ENCODE measurements at regions not wholly inside any gene's neighbourhood (a gene's known extent, or its start where the extent isn't known, plus 50 kb on each side); places are given as distances from the start of the nearest gene placed in this dataset.

DNA sequence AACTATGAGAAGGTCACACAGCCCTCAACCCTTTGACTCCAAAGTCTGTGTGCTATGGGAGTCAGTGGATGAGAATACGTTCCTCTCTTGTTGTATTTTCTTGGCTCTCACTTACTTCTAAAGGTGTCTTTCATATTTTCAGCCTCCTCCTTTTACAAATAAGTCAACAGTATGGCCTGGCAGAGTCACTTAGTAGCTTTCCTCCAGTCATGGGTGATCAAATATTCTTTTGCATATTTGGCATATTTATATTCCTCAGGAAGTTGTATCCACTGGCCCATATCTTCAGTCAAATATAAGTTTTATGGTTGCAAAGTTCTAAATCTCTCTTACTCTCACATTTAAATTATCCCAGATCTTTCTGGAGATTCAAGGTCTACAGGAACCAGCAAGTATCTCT lies 327.5 kb downstream of the ETS1 start:
- TF ChIP-seq, protein P1, sequence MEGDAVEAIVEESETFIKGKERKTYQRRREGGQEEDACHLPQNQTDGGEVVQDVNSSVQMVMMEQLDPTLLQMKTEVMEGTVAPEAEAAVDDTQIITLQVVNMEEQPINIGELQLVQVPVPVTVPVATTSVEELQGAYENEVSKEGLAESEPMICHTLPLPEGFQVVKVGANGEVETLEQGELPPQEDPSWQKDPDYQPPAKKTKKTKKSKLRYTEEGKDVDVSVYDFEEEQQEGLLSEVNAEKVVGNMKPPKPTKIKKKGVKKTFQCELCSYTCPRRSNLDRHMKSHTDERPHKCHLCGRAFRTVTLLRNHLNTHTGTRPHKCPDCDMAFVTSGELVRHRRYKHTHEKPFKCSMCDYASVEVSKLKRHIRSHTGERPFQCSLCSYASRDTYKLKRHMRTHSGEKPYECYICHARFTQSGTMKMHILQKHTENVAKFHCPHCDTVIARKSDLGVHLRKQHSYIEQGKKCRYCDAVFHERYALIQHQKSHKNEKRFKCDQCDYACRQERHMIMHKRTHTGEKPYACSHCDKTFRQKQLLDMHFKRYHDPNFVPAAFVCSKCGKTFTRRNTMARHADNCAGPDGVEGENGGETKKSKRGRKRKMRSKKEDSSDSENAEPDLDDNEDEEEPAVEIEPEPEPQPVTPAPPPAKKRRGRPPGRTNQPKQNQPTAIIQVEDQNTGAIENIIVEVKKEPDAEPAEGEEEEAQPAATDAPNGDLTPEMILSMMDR (IDR thresholded peaks at IDR 0.05; ENCODE audit: low read depth, low read length, missing control alignments) = no peak
- H3K4me3 ChIP-seq (ENCODE audit: low read depth, low read length) = no peak overlapping the region
- DNase-seq (ENCODE audit: low read depth) = no peak

DNA sequence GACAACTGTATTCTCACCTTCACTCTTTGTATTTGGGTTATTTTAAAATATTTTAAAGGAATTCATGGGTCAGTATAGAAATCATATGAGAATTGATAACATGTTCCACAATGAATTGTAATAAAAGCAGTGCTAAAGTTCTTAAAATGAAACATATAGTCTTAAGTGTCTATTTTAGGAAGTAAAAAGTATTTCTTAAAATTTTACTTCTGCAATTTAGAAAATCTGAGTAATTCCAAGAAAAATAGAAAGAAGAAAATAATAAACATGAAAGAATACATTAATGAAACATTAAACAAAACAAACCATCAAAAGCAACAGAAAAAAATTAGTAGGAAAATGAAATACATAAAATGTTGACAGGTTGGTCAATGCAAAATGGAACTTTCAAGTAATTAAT lies 332.4 kb downstream of the ETS1 start:
- DNase-seq (ENCODE audit: low read depth) = no peak
- TF ChIP-seq, protein P1 (IDR thresholded peaks at IDR 0.05; ENCODE audit: low read depth, low read length, missing control alignments) = no peak

DNA sequence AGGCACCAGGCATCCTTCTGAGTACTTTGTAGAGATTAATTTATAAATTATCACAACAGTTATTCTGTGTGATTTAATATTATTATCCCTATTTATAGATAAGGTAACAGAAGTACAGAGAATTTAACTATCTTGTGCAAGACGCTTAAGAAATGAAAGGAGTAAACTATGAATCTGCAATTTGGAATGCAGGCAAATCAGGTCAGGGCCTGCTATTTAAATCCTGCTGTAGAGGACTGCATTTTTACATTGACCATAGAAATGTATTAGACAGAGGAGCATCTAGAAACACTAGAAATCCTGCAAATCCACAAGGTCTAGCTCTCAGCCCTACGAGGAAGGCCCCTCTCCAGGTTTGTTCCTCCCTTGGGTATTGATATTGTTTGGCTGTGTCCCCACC lies 336.2 kb downstream of the ETS1 start:
- no peak overlapping the region for H3K4me3 ChIP-seq (ENCODE audit: low read depth, low read length)
- TF ChIP-seq, protein P1 (IDR thresholded peaks at IDR 0.05; ENCODE audit: low read depth, low read length, missing control alignments) = no peak
- DNase-seq (ENCODE audit: low read depth) = no peak

More for the DNA sequence above, 332.4 kb downstream of the ETS1 start:
- no peak overlapping the region for H3K4me3 ChIP-seq (ENCODE audit: low read depth, low read length)

DNA sequence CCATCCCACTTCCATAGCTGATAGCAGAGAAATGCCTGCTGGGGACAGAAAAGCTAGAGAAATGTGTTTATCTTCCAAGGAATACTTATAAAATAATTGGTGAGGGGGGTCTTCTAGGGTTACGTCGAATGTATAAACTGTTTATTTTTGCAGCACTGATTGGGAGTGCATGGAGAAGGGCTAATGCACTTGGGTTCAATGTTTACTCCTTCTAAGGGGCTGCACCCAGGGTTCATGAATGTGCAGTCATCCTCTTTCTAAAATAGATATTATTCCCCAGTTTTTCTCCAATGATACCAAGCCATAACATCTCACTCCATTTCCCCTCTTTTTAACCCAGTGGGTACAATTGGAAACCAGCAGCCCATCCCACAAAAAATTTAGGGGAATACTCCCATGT lies 336.9 kb downstream of the ETS1 start:
- TF ChIP-seq, protein P1 (IDR thresholded peaks at IDR 0.05; ENCODE audit: low read depth, low read length, missing control alignments) = no peak
- no peak for DNase-seq (ENCODE audit: low read depth)
- no peak overlapping the region for H3K4me3 ChIP-seq (ENCODE audit: low read depth, low read length)

DNA sequence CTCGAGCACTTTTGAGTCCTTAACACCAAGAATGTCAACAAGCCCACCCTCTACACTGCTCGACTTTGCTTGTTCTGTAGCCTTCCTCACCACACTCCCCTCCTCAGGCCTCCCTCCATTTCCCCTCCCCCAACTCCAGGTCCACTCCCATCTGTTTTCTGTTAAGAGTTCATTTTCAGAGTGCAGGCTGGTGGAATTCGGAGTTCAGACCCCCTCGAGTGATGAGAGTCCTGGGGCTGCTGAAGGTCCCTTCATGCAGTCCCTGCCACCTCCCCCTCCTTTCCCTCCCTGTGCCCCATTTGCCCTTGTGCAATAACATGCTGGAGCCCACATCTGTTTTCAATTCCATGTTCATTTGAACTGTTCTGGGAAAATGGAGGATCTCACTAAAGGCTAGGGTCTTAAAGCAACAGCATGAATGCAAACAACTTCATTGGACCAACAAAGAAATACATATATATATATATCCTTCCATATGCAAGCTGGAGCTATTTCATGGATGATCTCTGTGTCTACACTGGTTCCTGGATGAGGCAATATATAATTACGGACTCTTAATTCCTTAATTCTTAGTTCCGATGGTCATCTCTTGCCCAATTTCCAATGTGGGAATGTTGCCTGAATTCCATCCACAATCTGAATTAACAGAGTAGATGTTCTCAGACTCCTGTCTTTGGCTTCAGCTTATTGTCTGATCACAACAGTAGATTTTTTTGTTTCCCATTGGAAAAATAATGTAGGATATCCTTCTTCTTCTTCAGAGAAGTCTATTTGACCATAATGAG lies 340.4 kb downstream of the ETS1 start:
- H3K4me3 ChIP-seq (ENCODE audit: low read depth, low read length) = no peak overlapping the region
- TF ChIP-seq, protein P1 (IDR thresholded peaks at IDR 0.05; ENCODE audit: low read depth, low read length, missing control alignments) = no peak
- no peak for DNase-seq (ENCODE audit: low read depth)

DNA sequence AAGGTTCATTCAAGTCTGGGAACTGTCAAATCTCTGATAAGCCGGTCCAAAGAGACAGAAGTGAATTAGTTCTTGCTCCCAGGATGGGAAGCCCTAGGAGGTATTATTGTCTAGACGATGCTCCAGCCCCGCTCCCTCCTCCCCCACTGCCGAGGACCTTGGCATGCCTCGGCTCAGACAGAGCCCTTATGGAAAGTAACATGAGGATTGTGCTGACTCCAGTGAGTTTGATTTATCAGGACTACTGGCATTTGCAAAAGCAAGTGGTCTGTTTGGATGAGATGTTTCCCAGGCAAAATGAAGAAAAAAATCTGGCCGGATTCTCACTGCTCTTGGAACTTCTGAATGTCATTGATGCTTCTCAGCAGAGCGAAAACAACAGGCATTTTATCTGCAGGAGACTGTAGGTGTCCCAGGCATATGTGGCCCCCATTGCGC lies 341.0 kb downstream of the ETS1 start:
- DNase-seq (ENCODE audit: low read depth) = no peak
- TF ChIP-seq, protein P1 (IDR thresholded peaks at IDR 0.05; ENCODE audit: low read depth, low read length, missing control alignments) = no peak
- no peak overlapping the region for H3K4me3 ChIP-seq (ENCODE audit: low read depth, low read length)

DNA sequence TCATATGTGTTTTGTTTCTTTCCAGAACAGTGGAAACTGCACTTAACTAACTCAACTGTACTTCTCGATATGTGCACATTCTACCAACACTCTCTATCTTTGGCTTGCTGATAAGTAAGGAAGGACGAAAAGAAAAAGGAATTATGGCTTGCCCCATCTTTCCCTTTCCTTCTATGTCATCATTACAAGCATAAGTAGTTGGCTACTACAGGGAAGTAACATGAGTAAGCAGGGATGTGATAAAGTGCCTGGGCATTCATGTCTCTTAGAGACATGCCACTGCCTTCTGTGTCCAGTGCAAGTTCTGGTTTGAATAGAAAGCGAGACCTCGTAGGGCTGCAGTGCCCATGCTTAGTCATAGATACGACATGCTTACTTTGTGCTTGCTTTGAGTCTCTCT lies 342.5 kb downstream of the ETS1 start:
- no peak for DNase-seq (ENCODE audit: low read depth)
- H3K4me3 ChIP-seq (ENCODE audit: low read depth, low read length) = no peak overlapping the region
- TF ChIP-seq, protein P1 (IDR thresholded peaks at IDR 0.05; ENCODE audit: low read depth, low read length, missing control alignments) = no peak

Measured in GM12864 (cell line).